IPS-18a (cell line): ENCODE measurements at regions not wholly inside any gene's neighbourhood (a gene's known extent, or its start where the extent isn't known, plus 50 kb on each side); places are given as distances from the start of the nearest gene placed in this dataset.

Experiments used
- H3K27ac ChIP-seq: one replicate; pipeline ENCODE4 v1.5.1; 2013; ENCODE audit warnings: low read length
- H3K27me3 ChIP-seq: one replicate; pipeline ENCODE4 v1.6.1; 2013; ENCODE audit warnings: mild to moderate bottlenecking, low read length; ENCODE audit not compliant: control insufficient read depth, insufficient read depth
- H3K36me3 ChIP-seq: one replicate; pipeline ENCODE4 v1.6.1; 2013; ENCODE audit warnings: low read depth, low read length; ENCODE audit not compliant: control insufficient read depth
- H3K4me1 ChIP-seq: one replicate; pipeline ENCODE4 v1.6.1; 2013; ENCODE audit warnings: low read depth, low read length; ENCODE audit not compliant: control insufficient read depth
- H3K4me3 ChIP-seq: one replicate; pipeline ENCODE4 v1.5.1; 2013; ENCODE audit warnings: low read length
- H3K9ac ChIP-seq: one replicate; pipeline ENCODE4 v1.6.1; 2013; ENCODE audit warnings: mild to moderate bottlenecking, low read length, moderate library complexity
- H3K9me3 ChIP-seq: one replicate; pipeline ENCODE4 v1.6.1; 2013; ENCODE audit warnings: low read depth, low read length; ENCODE audit not compliant: control insufficient read depth

DNA sequence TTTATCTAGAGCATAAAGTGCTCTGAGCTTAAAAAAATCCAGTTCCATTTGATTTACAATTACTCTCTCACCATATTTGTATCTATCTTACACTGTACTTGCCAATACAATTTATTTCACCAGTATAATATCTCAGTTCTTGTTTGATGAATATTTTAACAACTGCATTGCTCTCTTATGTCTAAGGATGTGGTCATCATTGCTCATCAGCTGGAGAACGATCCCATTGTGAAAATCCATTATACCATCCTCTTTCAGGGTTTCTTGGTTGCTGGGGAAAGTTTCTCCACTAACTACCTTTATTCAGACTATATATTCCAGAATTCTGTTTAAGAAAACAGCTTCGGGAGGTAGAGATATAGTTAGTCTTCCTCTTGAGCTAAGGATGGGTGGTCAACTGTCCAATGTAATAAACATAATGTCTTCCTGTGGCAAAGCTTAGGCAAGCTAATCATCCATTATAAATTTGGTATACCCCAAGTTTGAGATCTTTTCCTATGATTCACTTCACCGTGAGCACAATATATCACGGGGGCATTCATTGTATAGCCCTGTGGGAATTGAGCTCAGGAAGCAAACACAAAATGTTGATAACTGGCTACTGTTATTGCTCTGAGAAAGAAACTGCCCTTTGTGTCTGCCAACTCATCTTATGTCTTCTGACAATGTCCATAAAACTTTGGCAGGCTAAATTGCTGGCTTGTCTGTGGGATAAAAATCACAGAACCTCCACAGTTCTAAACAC lies 2361.9 kb downstream of the ARAP2 start:
- H3K4me3 ChIP-seq = no peak overlapping the region
- H3K36me3 ChIP-seq = no peaks in the 10 kb centered on the region
- no peak overlapping the region for H3K9ac ChIP-seq
- no peaks in the 10 kb centered on the region for H3K9me3 ChIP-seq
- H3K27ac ChIP-seq = no peak overlapping the region
- no peaks in the 10 kb centered on the region for H3K4me1 ChIP-seq
- H3K27me3 ChIP-seq = no peaks in the 10 kb centered on the region

DNA sequence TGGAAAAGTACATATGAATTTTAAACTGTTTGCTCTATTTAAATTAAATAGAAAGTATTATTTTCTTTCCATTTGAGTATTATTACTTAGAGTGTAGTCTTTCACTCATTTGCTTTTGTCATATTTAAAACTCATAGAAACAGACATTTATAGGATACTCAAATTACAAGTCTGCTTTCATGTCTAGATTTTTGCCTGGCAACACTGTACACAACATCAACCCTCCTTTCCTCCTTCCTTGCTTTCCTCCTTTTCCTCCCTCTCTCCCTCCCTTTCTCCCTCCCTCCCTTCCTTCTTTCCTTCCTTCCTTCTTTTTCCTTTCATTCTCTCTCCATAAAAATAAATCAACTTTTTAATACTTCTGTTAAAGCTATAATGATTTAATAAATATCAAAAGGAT lies 2361.2 kb downstream of the ARAP2 start:
- Histone ChIP-seq H3K36me3 (no peaks in the 10 kb centered on the region), H3K27me3 (no peaks in the 10 kb centered on the region), H3K27ac (no peak overlapping the region), H3K4me3 (no peak overlapping the region), H3K4me1 (no peaks in the 10 kb centered on the region), H3K9ac (no peak overlapping the region), H3K9me3 (no peaks in the 10 kb centered on the region)

DNA sequence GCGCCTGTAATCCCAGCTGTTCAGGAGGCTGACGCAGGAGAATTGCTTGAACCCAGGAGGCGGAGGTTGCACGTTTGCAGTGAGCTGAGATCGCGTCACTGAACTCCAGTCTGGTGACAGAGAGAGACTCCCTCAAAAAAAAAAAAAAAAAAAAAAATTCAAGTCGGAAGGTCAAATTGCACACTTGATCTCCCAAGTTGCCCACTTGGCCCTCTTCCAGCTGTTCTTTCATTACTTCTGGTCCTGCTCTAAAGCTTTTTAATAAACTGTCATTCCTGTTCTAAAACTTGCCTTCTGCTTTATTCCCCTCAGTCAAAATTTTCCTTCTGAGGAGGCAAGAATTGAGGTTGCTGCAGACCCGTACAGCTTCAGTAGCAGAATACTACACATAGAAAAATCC lies 2358.0 kb downstream of the ARAP2 start:
- Histone ChIP-seq H3K36me3 (no peaks in the 10 kb centered on the region), H3K27me3 (no peaks in the 10 kb centered on the region), H3K27ac (no peak overlapping the region), H3K4me1 (no peaks in the 10 kb centered on the region), H3K9me3 (no peaks in the 10 kb centered on the region), H3K9ac (no peak overlapping the region), H3K4me3 (no peak overlapping the region)

DNA sequence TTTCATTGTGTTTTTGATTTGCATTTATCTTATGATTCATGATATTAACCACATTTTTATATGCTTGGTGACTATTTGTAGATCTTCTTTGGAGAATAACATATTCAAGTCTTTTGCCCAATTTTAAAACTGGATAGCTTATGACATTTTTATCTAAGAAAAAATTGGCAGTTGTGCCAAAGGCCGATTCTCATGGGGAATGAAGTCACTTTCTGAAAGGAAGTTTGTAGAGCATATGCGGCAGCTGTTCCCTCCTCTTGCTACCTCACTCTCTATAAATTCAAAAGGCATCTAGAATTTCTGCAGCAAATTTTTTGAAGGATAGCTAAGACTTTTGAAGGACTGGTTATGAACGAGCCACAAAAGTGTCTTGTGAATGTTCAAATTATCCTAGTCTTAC lies 2353.5 kb downstream of the ARAP2 start:
- Histone ChIP-seq H3K27me3 (no peaks in the 10 kb centered on the region), H3K9ac (no peak overlapping the region), H3K4me1 (no peaks in the 10 kb centered on the region), H3K27ac (no peak overlapping the region), H3K36me3 (no peaks in the 10 kb centered on the region), H3K4me3 (no peak overlapping the region), H3K9me3 (no peaks in the 10 kb centered on the region)

DNA sequence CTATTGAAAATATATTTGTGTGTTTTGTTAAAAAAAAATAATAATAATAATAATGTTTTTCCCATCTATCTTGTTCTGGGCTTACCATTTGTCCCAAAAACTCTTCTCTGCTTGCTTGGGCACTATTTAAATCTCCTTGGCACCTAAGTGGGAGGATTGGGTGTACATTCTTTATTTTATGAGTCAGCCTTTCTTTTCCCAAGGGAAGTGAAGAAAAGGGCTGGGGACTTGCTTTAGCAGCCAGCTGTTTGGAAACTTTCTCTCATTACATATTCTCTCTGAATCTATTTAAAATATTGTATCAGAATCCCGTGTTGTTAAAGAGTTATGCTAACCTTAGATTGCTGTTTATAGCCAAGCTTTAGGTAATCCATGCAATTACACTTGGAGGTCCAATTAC lies 2332.4 kb downstream of the ARAP2 start:
- Histone ChIP-seq H3K9ac (no peak overlapping the region), H3K4me1 (no peaks in the 10 kb centered on the region), H3K9me3 (peaks cover 54% of the 10 kb centered on the region), H3K36me3 (no peaks in the 10 kb centered on the region), H3K27ac (no peak overlapping the region), H3K4me3 (no peak overlapping the region), H3K27me3 (no peaks in the 10 kb centered on the region)

DNA sequence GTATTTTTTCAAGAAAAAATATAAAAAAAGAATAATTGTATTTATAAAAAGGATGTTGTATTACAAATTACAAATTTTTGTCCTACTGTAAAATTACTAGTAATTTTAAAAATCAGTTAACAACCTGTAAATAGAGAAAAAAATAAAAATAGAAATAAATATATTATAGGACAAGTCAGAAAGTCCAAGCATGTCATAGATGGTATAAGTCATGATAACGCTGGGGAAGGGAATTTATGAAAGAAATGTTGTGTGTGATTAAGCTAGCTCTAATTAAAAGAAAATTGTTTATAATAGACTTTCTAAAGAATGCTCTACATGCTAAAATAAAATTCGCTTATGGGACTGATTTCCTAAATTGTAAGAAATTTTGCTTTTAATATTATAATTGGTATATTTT lies 2329.9 kb downstream of the ARAP2 start:
- Histone ChIP-seq H3K27ac (no peak overlapping the region), H3K36me3 (no peaks in the 10 kb centered on the region), H3K27me3 (no peaks in the 10 kb centered on the region), H3K4me1 (no peaks in the 10 kb centered on the region), H3K9me3 (peaks cover 65% of the 10 kb centered on the region), H3K4me3 (no peak overlapping the region), H3K9ac (no peak overlapping the region)

DNA sequence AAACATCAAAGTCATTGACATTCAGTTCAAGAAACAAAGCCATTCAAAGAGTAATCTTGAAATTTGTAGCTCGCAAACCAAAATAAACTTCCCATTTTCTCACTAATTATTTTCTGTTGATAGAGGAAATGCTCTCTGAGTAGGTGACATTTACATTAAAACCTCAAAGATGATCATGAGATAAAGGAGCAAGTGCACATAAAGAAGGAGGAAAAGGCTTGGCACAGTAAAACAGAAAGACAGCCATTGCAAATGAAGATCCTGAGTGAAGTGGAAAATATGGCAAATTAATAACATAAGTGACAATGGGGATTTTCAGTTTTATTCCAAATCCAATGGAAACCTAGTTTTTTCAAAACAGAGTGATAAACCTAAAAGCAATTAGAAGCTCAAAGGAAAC lies 2320.8 kb downstream of the ARAP2 start:
- H3K27me3 ChIP-seq = no peaks in the 10 kb centered on the region
- H3K9me3 ChIP-seq = peaks cover 3% of the 10 kb centered on the region
- no peak overlapping the region for H3K4me3 ChIP-seq
- H3K36me3 ChIP-seq = no peaks in the 10 kb centered on the region
- H3K4me1 ChIP-seq = no peaks in the 10 kb centered on the region
- H3K27ac ChIP-seq = no peak overlapping the region
- no peak overlapping the region for H3K9ac ChIP-seq

DNA sequence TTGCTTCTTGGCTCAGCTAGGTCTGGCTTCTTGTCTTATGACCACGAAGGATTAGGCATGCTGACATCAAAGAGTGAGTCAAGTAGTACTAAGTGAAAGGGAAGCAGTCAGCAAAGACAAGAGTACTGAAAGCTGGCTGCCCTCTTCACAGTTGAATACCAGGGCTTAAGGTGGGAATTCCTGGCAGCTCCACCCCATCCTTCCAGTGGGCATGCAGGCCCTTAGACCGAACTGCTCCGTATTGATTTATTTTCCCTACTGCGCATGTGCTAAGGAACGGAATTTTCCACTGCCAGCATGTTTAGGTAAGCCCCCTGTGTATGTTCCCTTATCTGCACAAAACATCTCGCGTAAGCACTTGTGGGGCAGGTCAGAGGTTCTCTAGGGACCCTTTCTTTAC lies 2320.1 kb downstream of the ARAP2 start:
- no peaks in the 10 kb centered on the region for H3K9me3 ChIP-seq
- H3K36me3 ChIP-seq = no peaks in the 10 kb centered on the region
- no peak overlapping the region for H3K27ac ChIP-seq
- no peaks in the 10 kb centered on the region for H3K4me1 ChIP-seq
- H3K9ac ChIP-seq = no peak overlapping the region
- no peaks in the 10 kb centered on the region for H3K27me3 ChIP-seq
- no peak overlapping the region for H3K4me3 ChIP-seq

DNA sequence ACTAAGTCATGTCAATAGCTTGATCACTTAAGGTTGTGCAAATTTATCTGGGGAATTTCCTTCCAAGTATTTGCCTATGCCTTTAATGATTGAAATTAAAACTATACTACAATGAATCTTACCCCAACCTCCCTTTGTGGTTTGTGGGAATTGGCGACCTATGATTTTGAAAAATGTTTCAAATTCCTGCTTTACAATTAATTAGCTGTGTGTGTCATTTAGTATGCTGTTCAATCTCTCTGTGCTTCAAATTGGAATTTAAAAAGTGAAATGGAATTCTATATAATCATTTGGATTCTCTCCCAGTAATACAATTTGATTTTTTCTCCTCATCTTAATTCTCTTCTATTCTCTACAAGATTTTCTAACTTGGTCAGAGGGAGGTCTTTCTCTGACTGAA lies 2319.5 kb downstream of the ARAP2 start:
- no peaks in the 10 kb centered on the region for H3K4me1 ChIP-seq
- no peak overlapping the region for H3K9ac ChIP-seq
- H3K4me3 ChIP-seq = no peak overlapping the region
- H3K9me3 ChIP-seq = no peaks in the 10 kb centered on the region
- no peaks in the 10 kb centered on the region for H3K27me3 ChIP-seq
- H3K27ac ChIP-seq = no peak overlapping the region
- H3K36me3 ChIP-seq = no peaks in the 10 kb centered on the region

DNA sequence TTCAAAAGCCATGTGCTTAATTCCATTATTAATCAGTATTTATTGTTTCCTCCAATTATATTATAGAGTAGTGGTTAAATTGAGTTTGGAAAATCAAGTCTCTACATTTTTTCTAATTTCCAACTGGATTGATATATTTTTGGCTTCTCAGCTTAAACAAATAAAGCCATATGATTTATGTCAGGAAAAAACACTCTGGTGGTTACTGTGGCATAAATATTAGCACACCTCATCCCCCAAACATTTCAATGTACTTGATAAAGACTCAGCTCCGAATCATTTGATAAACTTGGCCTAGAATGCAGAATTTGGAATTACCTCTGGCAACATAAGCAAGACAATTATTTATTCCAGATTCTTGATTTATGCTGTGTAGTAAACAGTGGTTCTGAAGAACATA lies 2313.8 kb downstream of the ARAP2 start:
- Histone ChIP-seq H3K9ac (no peak overlapping the region), H3K27ac (no peak overlapping the region), H3K4me3 (no peak overlapping the region), H3K36me3 (no peaks in the 10 kb centered on the region), H3K27me3 (no peaks in the 10 kb centered on the region), H3K4me1 (no peaks in the 10 kb centered on the region), H3K9me3 (no peaks in the 10 kb centered on the region)

DNA sequence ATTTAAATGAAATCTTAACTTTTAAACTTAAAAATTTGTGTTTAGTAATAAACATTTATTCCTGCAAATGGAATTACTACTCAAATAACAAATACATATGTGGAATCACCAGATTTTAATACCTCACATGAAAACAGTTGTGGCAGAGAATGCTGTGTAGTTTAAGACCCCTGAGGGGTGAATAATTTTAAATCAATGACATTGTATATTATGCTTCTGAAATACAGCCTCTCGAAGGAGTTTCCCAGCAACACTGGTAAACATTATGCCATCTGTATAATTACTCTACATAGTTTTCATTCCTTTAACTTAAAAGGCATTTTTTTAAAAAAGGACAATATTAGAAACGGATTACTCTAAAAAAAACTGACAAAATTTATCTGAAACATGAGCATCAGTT lies 2313.3 kb downstream of the ARAP2 start:
- Histone ChIP-seq H3K9me3 (no peaks in the 10 kb centered on the region), H3K36me3 (no peaks in the 10 kb centered on the region), H3K4me1 (no peaks in the 10 kb centered on the region), H3K27me3 (no peaks in the 10 kb centered on the region), H3K4me3 (no peak overlapping the region), H3K9ac (no peak overlapping the region), H3K27ac (no peak overlapping the region)

DNA sequence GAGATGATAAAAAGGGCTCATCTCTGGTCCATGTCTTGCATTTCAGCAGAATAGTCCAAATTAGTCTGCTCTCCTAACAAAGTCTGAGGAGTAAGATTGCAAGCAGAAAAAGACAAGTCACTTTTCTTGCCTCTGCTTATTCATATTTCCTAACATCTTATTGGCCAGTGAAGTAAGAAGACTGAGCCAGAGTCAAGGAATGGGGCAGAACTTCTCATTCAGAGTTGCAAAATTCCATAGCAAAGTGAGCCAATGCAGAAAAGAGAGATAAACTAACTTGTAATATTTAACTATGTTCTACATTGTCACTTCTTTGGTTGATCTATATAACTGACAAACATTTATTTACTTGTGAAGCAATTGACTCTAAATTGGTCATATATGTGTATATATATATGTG lies 2304.0 kb downstream of the ARAP2 start:
- no peaks in the 10 kb centered on the region for H3K36me3 ChIP-seq
- no peaks in the 10 kb centered on the region for H3K27me3 ChIP-seq
- no peaks in the 10 kb centered on the region for H3K4me1 ChIP-seq
- H3K9ac ChIP-seq = no peak overlapping the region
- H3K9me3 ChIP-seq = no peaks in the 10 kb centered on the region
- no peak overlapping the region for H3K4me3 ChIP-seq
- no peak overlapping the region for H3K27ac ChIP-seq
